Peyer's patch (tissue), 4 donors: ENCODE measurements at regions not wholly inside any gene's neighbourhood (a gene's known extent, or its start where the extent isn't known, plus 50 kb on each side); places are given as distances from the start of the nearest gene placed in this dataset.

ENCODE experiments used
- DNase-seq, 3 donors: peaks; one replicate each; pipeline ENCODE4 v3.0.0-alpha.2; 2017 to 2019
- H3K27ac ChIP-seq, 4 donors: fragments of 200-600 bp; sonication (generic); one replicate each; pipeline ENCODE4 v1.5.1; 2016 to 2019
- H3K27me3 ChIP-seq, 2 donors: fragments of 200-600 bp; sonication (generic); one replicate each; pipeline ENCODE4 v1.5.1; 2019
- H3K36me3 ChIP-seq, 3 donors: fragments of 200-600 bp; sonication (generic); one replicate each; pipeline ENCODE4 v1.5.1; 2016 to 2019
- H3K4me1 ChIP-seq, 4 donors: fragments of 200-600 bp; sonication (generic); one replicate each; pipeline ENCODE4 v1.5.1; 2016 to 2019
- H3K4me3 ChIP-seq, 4 donors: fragments of 200-600 bp; sonication (generic); 1 replicate in 3 of 4; 2 replicates in 1 of 4; pipeline ENCODE4 v1.5.1; 2016 to 2019; ENCODE audit warnings: mild to moderate bottlenecking in 1 of 4
- H3K9me3 ChIP-seq, 4 donors: fragments of 200-600 bp; sonication (generic); one replicate each; pipeline ENCODE4 v1.5.1; 2016 to 2019; ENCODE audit warnings: mild to moderate bottlenecking in 1 of 4
- CTCF ChIP-seq, 6 experiments: fragments of 450-650 bp in 4 of 6; fragments of 200-600 bp in 2 of 6; sonication (generic) in 1 of 6; IDR thresholded peaks; one replicate each; pipeline ENCODE4 v1.5.1; 2017 to 2019; ENCODE audit warnings: antibody characterized with exemption in 6 of 6, mild to moderate bottlenecking in 3 of 6, moderate library complexity in 1 of 6
- POLR2A ChIP-seq, 2 donors: fragments of 450-650 bp; IDR thresholded peaks; one replicate each; pipeline ENCODE4 v1.5.1; 2017; ENCODE audit warnings: antibody characterized with exemption in 2 of 2, mild to moderate bottlenecking in 2 of 2, moderate library complexity in 2 of 2

GRCh38 chr13:108137176-108137575 is 78.2 kb downstream of the LIG4 start:
- Histone ChIP-seq H3K36me3 (no peaks in the 10 kb centered on the region), H3K4me3 (no peak overlapping the region), H3K27me3 (no peaks in the 10 kb centered on the region), H3K4me1 (no peaks in the 10 kb centered on the region), H3K27ac (no peak overlapping the region), H3K9me3 (no peaks in the 10 kb centered on the region)
- TF ChIP-seq CTCF (IDR thresholded peaks at IDR 0.05) (no peak), POLR2A (IDR thresholded peaks at IDR 0.05) (no peak)
- DNase-seq = no peak

- Histone ChIP-seq H3K27me3 (no peaks in the 10 kb centered on the region), H3K4me3 (no peak overlapping the region), H3K9me3 (no peaks in the 10 kb centered on the region), H3K36me3 (no peaks in the 10 kb centered on the region), H3K27ac (no peak overlapping the region), H3K4me1 (no peaks in the 10 kb centered on the region)
- DNase-seq = no peak
- TF ChIP-seq CTCF (IDR thresholded peaks at IDR 0.05) (no peak), POLR2A (IDR thresholded peaks at IDR 0.05) (no peak)
Measured at GRCh38 chr13:108127406-108127805, 87.9 kb downstream of the LIG4 start.

GRCh38 chr13:108126056-108126455 is 89.3 kb downstream of the LIG4 start:
- TF ChIP-seq CTCF (IDR thresholded peaks at IDR 0.05) (no peak), POLR2A (IDR thresholded peaks at IDR 0.05) (no peak)
- DNase-seq = no peak
- H3K4me3 ChIP-seq = no peak overlapping the region
- H3K4me1 ChIP-seq = no peaks in the 10 kb centered on the region
- no peaks in the 10 kb centered on the region for H3K27me3 ChIP-seq
- H3K9me3 ChIP-seq = no peaks in the 10 kb centered on the region
- H3K36me3 ChIP-seq = no peaks in the 10 kb centered on the region
- H3K27ac ChIP-seq = no peak overlapping the region

- Histone ChIP-seq H3K36me3 (no peaks in the 10 kb centered on the region), H3K4me1 (no peaks in the 10 kb centered on the region), H3K9me3 (no peaks in the 10 kb centered on the region), H3K27me3 (no peaks in the 10 kb centered on the region), H3K27ac (no peak overlapping the region), H3K4me3 (no peak overlapping the region)
- TF ChIP-seq POLR2A (IDR thresholded peaks at IDR 0.05) (no peak), CTCF (IDR thresholded peaks at IDR 0.05) (no peak)
- DNase-seq = no peak
Measured at GRCh38 chr13:108121406-108121805, 93.9 kb downstream of the LIG4 start.

- peak in 1 of 3 donors; percentile 49 for DNase-seq
- Histone ChIP-seq H3K4me3 (no peak overlapping the region), H3K27ac (no peak overlapping the region), H3K27me3 (no peaks in the 10 kb centered on the region), H3K4me1 (no peaks in the 10 kb centered on the region), H3K9me3 (no peaks in the 10 kb centered on the region), H3K36me3 (no peaks in the 10 kb centered on the region)
- TF ChIP-seq CTCF (IDR thresholded peaks at IDR 0.05) (no peak), POLR2A (IDR thresholded peaks at IDR 0.05) (no peak)
Measured at GRCh38 chr13:108120856-108121255, 94.5 kb downstream of the LIG4 start.

GRCh38 chr13:108120302-108120701 is 95.0 kb downstream of the LIG4 start:
- Histone ChIP-seq H3K4me3 (no peak overlapping the region), H3K4me1 (no peaks in the 10 kb centered on the region), H3K27ac (no peak overlapping the region), H3K27me3 (no peaks in the 10 kb centered on the region), H3K9me3 (no peaks in the 10 kb centered on the region), H3K36me3 (no peaks in the 10 kb centered on the region)
- no peak for TF ChIP-seq CTCF (IDR thresholded peaks at IDR 0.05)
- no peak for TF ChIP-seq POLR2A (IDR thresholded peaks at IDR 0.05)
- DNase-seq = no peak
